Activated CD4-positive, alpha-beta T cell treated with anti-CD3 and anti-CD28 coated beads for 36 hours (primary cell): ENCODE measurements at regions not wholly inside any gene's neighbourhood (a gene's known extent, or its start where the extent isn't known, plus 50 kb on each side); places are given as distances from the start of the nearest gene placed in this dataset.
"Not testable (repeated sequence)": the region's sequence is repeated elsewhere in the genome, so short reads cannot be mapped to it uniquely, and the experiment has no call there.

ENCODE experiments used
- ATAC-seq: fragments of 200-7000 bp; cut with Tn5 transposase; one replicate; pipeline ENCODE4 v1.10.0; 2021; ENCODE audit warnings: mild to moderate bottlenecking, moderate library complexity
- CTCF ChIA-PET: fragments of 350-600 bp; sonication (Branson Sonifier 250); formaldehyde crosslinking; loops from one replicate; lab custom pipeline; 2021; ENCODE audit warnings: antibody characterized with exemption; lab: Charles Lee
- POLR2A ChIA-PET: fragments of 350-600 bp; sonication (Branson Sonifier 250); formaldehyde crosslinking; loops from one replicate; lab custom pipeline; 2021; ENCODE audit warnings: antibody characterized with exemption, inconsistent platforms; lab: Charles Lee
- DNase-seq: peaks from one replicate; pipeline ENCODE4 v3.0.0-alpha.2; 2020
- H3K27ac Mint-ChIP-seq: one replicate; pipeline ENCODE4 v1.8.0; 2021; ENCODE audit warnings: mixed read lengths
- H3K27me3 Mint-ChIP-seq: one replicate; pipeline ENCODE4 v1.8.0; 2021; ENCODE audit warnings: mixed read lengths
- H3K36me3 Mint-ChIP-seq: one replicate; pipeline ENCODE4 v1.8.0; 2021; ENCODE audit warnings: low read depth, mixed read lengths
- H3K4me1 Mint-ChIP-seq: one replicate; pipeline ENCODE4 v1.8.0; 2021; ENCODE audit warnings: mixed read lengths
- H3K4me3 Mint-ChIP-seq: one replicate; pipeline ENCODE4 v1.8.0; 2021; ENCODE audit warnings: mild to moderate bottlenecking, moderate library complexity, mixed read lengths
- H3K9me3 Mint-ChIP-seq: one replicate; pipeline ENCODE4 v1.8.0; 2021; ENCODE audit warnings: low read depth, mixed read lengths
- intact Hi-C, 2 experiments: fragments of 100-400 bp; cut with DNase I in 1 of 2; cut with micrococcal nuclease in 1 of 2; formaldehyde crosslinking; loops; one replicate each; pipeline versions ENCODE4 v1.14.2 to v1.15.1; 2022 to 2024; cut with DNase I, micrococcal nuclease

GRCh38 chr1:5686195-5686594 is 306.0 kb downstream of the NPHP4 start:
- no peak for ATAC-seq
- intact Hi-C loops, result no loop called here
- H3K4me1 Mint-ChIP-seq, result no peaks in the 10 kb centered on the region
- CTCF ChIA-PET, result no interaction called here
- no peak overlapping the region for H3K4me3 Mint-ChIP-seq
- POLR2A ChIA-PET, result no interaction called here
- H3K9me3 Mint-ChIP-seq, result no peaks in the 10 kb centered on the region
- no peak overlapping the region for H3K27ac Mint-ChIP-seq
- DNase-seq, result no peak
- no peaks in the 10 kb centered on the region for H3K36me3 Mint-ChIP-seq
- peaks cover 8% of the 10 kb centered on the region for H3K27me3 Mint-ChIP-seq

GRCh38 chr1:5685446-5686040 is 306.7 kb downstream of the NPHP4 start:
- Mint-ChIP-seq H3K27me3 (peaks cover 4% of the 10 kb centered on the region), H3K36me3 (no peaks in the 10 kb centered on the region), H3K9me3 (no peaks in the 10 kb centered on the region), H3K4me1 (no peaks in the 10 kb centered on the region), H3K27ac (no peak overlapping the region), H3K4me3 (no peak overlapping the region)
- ChIA-PET CTCF (no interaction called here), POLR2A (no interaction called here)
- no peak for ATAC-seq
- intact Hi-C loops, result no loop called here
- no peak for DNase-seq

DNA sequence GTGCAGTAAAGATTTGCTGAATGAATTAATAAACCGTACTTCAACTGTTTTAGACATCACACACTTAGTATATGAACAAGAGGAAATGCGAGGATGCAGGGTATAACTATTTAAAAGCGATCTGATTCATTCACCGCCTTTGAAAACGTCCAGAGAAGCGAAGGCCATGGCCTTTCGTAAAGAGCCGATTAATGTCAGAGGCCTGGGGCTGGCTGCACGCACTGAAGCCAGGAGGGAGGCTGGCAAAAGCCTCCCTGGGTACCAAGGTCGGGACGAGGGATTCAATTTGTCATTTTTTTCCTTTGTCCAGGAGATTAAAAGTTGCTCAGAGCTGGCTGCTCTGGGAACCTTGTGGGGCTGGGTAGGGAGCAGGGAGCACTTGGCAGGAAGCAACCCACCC is 307.4 kb downstream of the NPHP4 start:
- H3K27me3 Mint-ChIP-seq, result peaks cover 4% of the 10 kb centered on the region
- no peaks in the 10 kb centered on the region for H3K4me1 Mint-ChIP-seq
- ATAC-seq, result no peak

DNA sequence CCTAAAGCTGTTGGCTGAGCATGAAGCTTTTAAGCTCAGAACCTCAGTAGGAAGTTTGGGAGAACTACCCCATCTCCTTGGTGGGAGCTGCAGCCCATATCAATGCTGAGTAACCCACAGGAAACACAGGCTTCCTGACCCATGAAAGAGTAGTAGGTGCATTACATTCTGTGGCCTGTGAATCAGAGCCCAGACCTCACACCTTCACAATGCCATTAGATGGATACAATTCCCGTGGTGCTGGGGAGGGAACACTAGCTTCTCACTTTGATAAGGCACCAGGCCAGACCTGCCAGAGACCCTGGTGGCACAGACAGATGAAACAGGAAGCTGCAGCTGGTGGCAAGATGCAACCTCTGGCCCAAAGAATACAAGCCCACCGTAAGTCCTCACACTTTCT is 308.8 kb downstream of the NPHP4 start:
- Mint-ChIP-seq H3K4me3 (no peak overlapping the region), H3K27me3 (peaks cover 9% of the 10 kb centered on the region), H3K4me1 (no peaks in the 10 kb centered on the region), H3K9me3 (no peaks in the 10 kb centered on the region), H3K36me3 (no peaks in the 10 kb centered on the region), H3K27ac (no peak overlapping the region)
- ATAC-seq (no peak), DNase-seq (no peak)
- intact Hi-C loops, result no loop called here
- ChIA-PET POLR2A (no interaction called here), CTCF (no interaction called here)

More for the DNA sequence above, 307.4 kb downstream of the NPHP4 start:
- Mint-ChIP-seq H3K4me3 (no peak overlapping the region), H3K27ac (no peak overlapping the region), H3K36me3 (no peaks in the 10 kb centered on the region), H3K9me3 (no peaks in the 10 kb centered on the region)
- ChIA-PET POLR2A (no interaction called here), CTCF (no interaction called here)
- DNase-seq, result no peak
- intact Hi-C loops, result no loop called here

DNA sequence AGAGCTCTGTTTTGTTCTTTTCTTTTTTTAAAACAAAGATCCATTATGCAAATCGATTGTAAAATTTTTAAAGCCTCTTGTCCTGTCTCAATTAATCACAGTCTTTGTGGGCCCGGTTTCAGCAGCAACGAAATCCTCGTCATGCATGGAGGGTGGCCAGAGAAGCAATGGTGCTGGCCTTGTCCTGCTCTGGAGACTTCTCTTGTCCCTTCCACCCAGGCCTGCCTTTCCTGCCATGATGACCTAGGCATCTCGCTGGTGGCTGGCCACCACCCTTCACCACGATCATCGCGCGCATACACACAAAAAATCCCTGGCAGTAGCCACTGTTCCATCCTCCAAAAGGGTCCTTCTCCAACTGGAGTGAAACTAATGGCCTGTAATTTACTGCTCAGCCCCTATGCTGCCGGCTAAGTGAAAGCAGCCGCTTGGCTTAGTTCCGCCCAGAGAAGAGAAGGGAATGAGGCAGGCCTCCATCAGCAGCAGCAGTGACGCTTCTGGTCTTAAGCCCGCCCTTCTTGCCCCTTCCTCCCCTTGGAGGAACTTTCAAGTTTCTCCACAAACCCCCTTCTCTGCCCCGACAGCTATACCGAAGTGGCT is 309.5 kb downstream of the NPHP4 start:
- DNase-seq (no peak), ATAC-seq (no peak)
- no peaks in the 10 kb centered on the region for H3K9me3 Mint-ChIP-seq
- no peaks in the 10 kb centered on the region for H3K36me3 Mint-ChIP-seq
- H3K4me3 Mint-ChIP-seq, result no peak overlapping the region
- H3K27ac Mint-ChIP-seq, result no peak overlapping the region
- H3K27me3 Mint-ChIP-seq, result peaks cover 14% of the 10 kb centered on the region
- intact Hi-C loops, result no loop called here
- no peaks in the 10 kb centered on the region for H3K4me1 Mint-ChIP-seq
- POLR2A ChIA-PET, result no interaction called here
- CTCF ChIA-PET, result no interaction called here

- no peak for ATAC-seq
- Mint-ChIP-seq H3K27ac (no peak overlapping the region), H3K36me3 (no peaks in the 10 kb centered on the region)
Measured at GRCh38 chr1:5681654-5682053, 310.6 kb downstream of the NPHP4 start.

DNA sequence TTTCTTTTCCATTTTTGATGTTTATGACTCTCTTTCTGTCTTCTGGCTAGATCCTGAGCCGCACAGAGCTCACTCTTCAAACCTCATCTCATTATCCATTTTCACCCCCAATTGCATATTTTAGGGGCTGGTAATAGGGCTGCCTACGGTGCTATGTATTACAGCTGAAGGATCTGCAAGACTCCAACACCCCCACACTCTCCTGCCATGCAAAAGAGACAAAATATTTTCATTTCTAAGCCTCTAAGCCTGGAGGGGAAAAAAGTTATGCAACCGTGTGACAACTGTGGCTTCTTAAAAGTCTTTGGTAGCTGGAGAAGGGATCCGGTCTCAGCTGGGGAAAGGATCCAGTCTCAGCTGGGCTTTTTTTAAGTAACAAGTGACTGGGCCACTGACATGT is 311.6 kb downstream of the NPHP4 start:
- Mint-ChIP-seq H3K36me3 (no peaks in the 10 kb centered on the region), H3K27ac (no peak overlapping the region), H3K4me3 (no peak overlapping the region), H3K9me3 (peaks cover 2% of the 10 kb centered on the region), H3K4me1 (no peaks in the 10 kb centered on the region), H3K27me3 (peaks cover 15% of the 10 kb centered on the region)
- ChIA-PET CTCF (interaction anchor here (1.2 kb wide), 1 partner anchor 64 kb away, joined by 4 read pairs; no protein-coding TSS in a partner anchor), POLR2A (no interaction called here)
- intact Hi-C loops, result no loop called here
- DNase-seq (no peak), ATAC-seq (no peak)

More at GRCh38 chr1:5681654-5682053, 310.6 kb downstream of the NPHP4 start:
- ChIA-PET POLR2A (no interaction called here), CTCF (interaction anchor here (1.2 kb wide), 1 partner anchor 63 kb away, joined by 4 read pairs; no protein-coding TSS in a partner anchor)
- Mint-ChIP-seq H3K4me3 (no peak overlapping the region), H3K9me3 (no peaks in the 10 kb centered on the region), H3K27me3 (peaks cover 12% of the 10 kb centered on the region), H3K4me1 (no peaks in the 10 kb centered on the region)
- intact Hi-C loops, result no loop called here
- no peak for DNase-seq

- Mint-ChIP-seq H3K9me3 (peaks cover 13% of the 10 kb centered on the region), H3K27ac (no peak overlapping the region), H3K27me3 (peaks cover 14% of the 10 kb centered on the region), H3K4me1 (no peaks in the 10 kb centered on the region), H3K4me3 (no peak overlapping the region), H3K36me3 (peaks cover 1% of the 10 kb centered on the region)
- ATAC-seq (no peak), DNase-seq (no peak)
- ChIA-PET POLR2A (no interaction called here), CTCF (interaction anchor here (0.6 kb wide), 1 partner anchor 74 kb away, joined by 3 read pairs; no protein-coding TSS in a partner anchor)
- intact Hi-C loops, result no loop called here
Measured at GRCh38 chr1:5678759-5679158, 313.5 kb downstream of the NPHP4 start.

DNA sequence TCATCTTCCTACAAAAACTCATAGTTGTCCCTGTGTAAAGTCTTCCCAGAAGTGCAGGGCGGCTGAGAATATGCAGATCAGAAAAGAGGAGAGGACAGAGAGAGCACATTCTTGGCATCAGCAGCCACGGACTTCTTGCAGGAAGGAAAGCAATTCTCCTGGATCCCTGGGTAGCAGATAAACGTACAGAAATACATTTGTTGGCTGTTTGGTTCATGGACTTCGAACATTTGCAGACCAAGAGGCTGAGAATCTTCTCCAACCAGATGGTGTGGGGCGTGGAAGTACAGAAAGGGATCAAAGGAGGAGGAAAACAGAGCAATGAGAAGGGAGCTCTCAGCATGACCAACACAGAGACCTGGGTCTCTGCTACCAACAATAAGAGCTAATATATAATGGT is 319.9 kb downstream of the NPHP4 start:
- CTCF ChIA-PET, DNase-seq, intact Hi-C loops, H3K4me3 Mint-ChIP-seq, POLR2A ChIA-PET, H3K36me3 Mint-ChIP-seq, H3K27ac Mint-ChIP-seq, H3K4me1 Mint-ChIP-seq, H3K27me3 Mint-ChIP-seq, ATAC-seq: not testable (repeated sequence)
- H3K9me3 Mint-ChIP-seq, result peaks cover 18% of the 10 kb centered on the region

DNA sequence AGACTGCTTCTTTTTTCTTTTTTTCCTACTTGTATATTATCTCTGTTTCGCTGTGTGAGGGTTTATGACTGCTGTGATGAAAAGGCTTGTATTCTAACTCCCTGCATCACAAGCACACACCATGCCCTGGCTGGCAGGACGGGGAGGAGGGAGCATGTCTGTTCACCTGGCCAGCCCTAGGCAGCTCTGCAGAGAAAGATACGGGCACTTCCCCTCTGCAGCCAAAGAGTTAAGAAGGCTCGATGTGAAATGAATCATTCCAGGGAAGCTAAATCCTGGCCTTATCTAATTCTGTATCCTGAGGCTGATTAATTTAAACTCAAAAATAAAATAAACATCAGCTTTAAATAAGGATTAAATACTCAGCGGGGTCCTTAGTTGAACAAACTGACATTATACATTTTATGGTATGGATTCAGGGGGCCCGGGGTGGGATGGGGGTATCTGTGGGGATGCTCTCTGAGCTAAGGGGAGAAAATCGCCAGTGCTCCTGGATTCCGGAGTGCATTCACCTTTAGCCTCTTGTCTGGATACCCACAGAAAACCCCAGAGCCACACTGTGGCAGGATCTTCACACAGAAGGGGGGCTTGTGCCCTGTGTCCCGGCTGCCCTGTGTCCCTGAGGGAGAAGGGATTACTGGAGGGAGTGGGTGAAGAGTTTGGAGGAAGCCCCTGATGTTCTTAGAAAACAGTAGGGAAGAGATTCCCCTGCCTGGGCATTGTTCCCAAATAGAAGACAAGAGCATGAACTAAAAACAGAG is 321.5 kb downstream of the NPHP4 start:
- H3K4me1 Mint-ChIP-seq, result peaks cover 6% of the 10 kb centered on the region
- H3K36me3 Mint-ChIP-seq, result peaks cover 1% of the 10 kb centered on the region
- ATAC-seq (no peak), DNase-seq (no peak)
- H3K27me3 Mint-ChIP-seq, result peaks cover 2% of the 10 kb centered on the region
- CTCF ChIA-PET, result no interaction called here
- no peak overlapping the region for H3K27ac Mint-ChIP-seq
- intact Hi-C loops, result no loop called here
- H3K9me3 Mint-ChIP-seq, result peaks cover 17% of the 10 kb centered on the region
- POLR2A ChIA-PET, result no interaction called here
- H3K4me3 Mint-ChIP-seq, result no peak overlapping the region

DNA sequence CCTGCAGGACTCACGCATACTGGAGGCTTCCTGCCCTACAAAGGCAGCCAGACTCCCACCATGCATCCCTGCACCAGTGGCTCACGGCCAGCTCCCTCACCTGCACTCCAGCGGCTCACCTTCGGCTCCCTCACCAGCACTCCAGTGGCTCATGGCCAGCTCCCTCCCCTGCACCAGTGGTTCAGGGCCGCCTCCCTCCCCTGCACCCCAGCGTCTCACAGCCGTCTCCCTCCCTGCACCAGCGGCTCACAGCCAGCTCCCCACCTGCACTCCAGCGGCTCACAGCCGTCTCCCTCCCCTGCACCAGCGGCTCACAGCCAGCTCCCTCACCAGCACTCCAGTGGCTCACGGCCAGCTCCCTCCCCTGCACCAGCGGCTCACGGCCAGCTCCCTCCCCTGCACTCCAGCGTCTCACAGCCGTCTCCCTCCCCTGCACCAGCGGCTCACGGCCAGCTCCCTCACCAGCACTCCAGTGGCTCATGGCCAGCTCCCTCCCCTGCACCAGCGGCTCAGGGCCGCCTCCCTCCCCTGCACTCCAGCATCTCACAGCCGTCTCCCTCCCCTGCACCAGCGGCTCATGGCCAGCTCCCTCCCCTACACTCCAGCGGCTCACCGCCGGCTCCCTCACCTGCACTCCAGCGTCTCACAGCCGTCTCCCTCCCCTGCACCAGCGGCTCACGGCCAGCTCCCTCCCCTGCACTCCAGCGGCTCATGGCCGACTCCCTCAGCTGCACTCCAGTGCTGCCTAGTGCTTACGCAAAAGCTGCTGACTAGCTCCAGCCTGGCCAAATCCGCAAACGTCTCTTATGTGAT is 324.5 kb downstream of the NPHP4 start:
- POLR2A ChIA-PET, result no interaction called here
- H3K4me1 Mint-ChIP-seq, result peaks cover 8% of the 10 kb centered on the region
- no peaks in the 10 kb centered on the region for H3K36me3 Mint-ChIP-seq
- ATAC-seq (no peak), DNase-seq (no peak)
- intact Hi-C loops, result no loop called here
- H3K4me3 Mint-ChIP-seq, result peak overlapping the region; percentile 6
- CTCF ChIA-PET, result no interaction called here
- H3K27ac Mint-ChIP-seq, result no peak overlapping the region
- H3K27me3 Mint-ChIP-seq, result peaks cover 2% of the 10 kb centered on the region
- peaks cover 5% of the 10 kb centered on the region for H3K9me3 Mint-ChIP-seq
